Breast epithelium (tissue), 3 donors: ENCODE measurements at regions not wholly inside any gene's neighbourhood (a gene's known extent, or its start where the extent isn't known, plus 50 kb on each side); places are given as distances from the start of the nearest gene placed in this dataset.

Source experiments
- CTCF ChIP-seq, 3 donors: fragments of 450-650 bp; IDR thresholded peaks; one replicate each; pipeline ENCODE4 v1.5.1; 2016 to 2017; ENCODE audit warnings: antibody characterized with exemption in 3 of 3, mild to moderate bottlenecking in 3 of 3, moderate library complexity in 3 of 3
- POLR2A ChIP-seq: fragments of 450-650 bp; IDR thresholded peaks from one replicate; pipeline ENCODE4 v1.6.1; 2016; ENCODE audit warnings: antibody characterized with exemption, mild to moderate bottlenecking, moderate library complexity
- POLR2AphosphoS5 ChIP-seq, 3 donors: sonication (generic); formaldehyde crosslinking; IDR thresholded peaks; one replicate each; pipeline ENCODE4 v1.6.1; 2017; ENCODE audit warnings: antibody characterized with exemption in 3 of 3

- no peak for TF ChIP-seq CTCF (IDR thresholded peaks at IDR 0.05)
- TF ChIP-seq POLR2A, result no peak
- no peak for TF ChIP-seq POLR2AphosphoS5 (IDR thresholded peaks at IDR 0.05)
Observed at GRCh38 chr2:226461981-226462380, 337.6 kb downstream of the IRS1 start.
